DOHH2 (cell line): ENCODE measurements at regions not wholly inside any gene's neighbourhood (a gene's known extent, or its start where the extent isn't known, plus 50 kb on each side); places are given as distances from the start of the nearest gene placed in this dataset.

Experiments used
- H3F3A ChIP-seq: fragments of 200-600 bp; sonication (generic), shearing (Covaris generic); 2 replicates; pipeline ENCODE4 v1.6.0; 2016; ENCODE audit warnings: antibody characterized with exemption, mild to moderate bottlenecking; ENCODE audit not compliant: control insufficient read depth, insufficient read depth
- H3K27ac ChIP-seq: fragments of 200-600 bp; sonication (generic); 2 replicates; pipeline ENCODE4 v1.5.1; 2014; ENCODE audit warnings: low read depth, mild to moderate bottlenecking, low read length, moderate library complexity
- H3K27me3 ChIP-seq: fragments of 200-600 bp; sonication (generic); 2 replicates; pipeline ENCODE4 v1.6.1; 2014; ENCODE audit warnings: mild to moderate bottlenecking, low read length, mixed read lengths; ENCODE audit not compliant: control insufficient read depth
- H3K36me3 ChIP-seq: fragments of 200-600 bp; sonication (generic); 2 replicates; pipeline ENCODE4 v1.6.1; 2014; ENCODE audit warnings: mild to moderate bottlenecking, low read length, moderate library complexity, mixed read lengths; ENCODE audit not compliant: control insufficient read depth
- H3K4me1 ChIP-seq: fragments of 200-600 bp; sonication (generic); 2 replicates; pipeline ENCODE4 v1.6.1; 2014; ENCODE audit warnings: mild to moderate bottlenecking, low read length, mixed read lengths; ENCODE audit not compliant: control insufficient read depth
- H3K4me2 ChIP-seq: fragments of 200-600 bp; sonication (generic); 2 replicates; pipeline ENCODE4 v1.6.0; 2014; ENCODE audit warnings: mild to moderate bottlenecking, low read length, moderate library complexity
- H3K4me3 ChIP-seq: fragments of 200-600 bp; sonication (generic); 2 replicates; pipeline ENCODE4 v1.5.1; 2014; ENCODE audit warnings: mild to moderate bottlenecking, low read length, mixed read lengths
- H3K79me2 ChIP-seq: fragments of 200-600 bp; sonication (generic); 2 replicates; pipeline ENCODE4 v1.6.1; 2014; ENCODE audit warnings: mild to moderate bottlenecking, low read length, mixed read lengths; ENCODE audit not compliant: control insufficient read depth
- H3K9me2 ChIP-seq: fragments of 200-600 bp; sonication (generic); replicated peaks from 2 replicates; pipeline ENCODE4 v1.6.1; 2014; ENCODE audit warnings: mild to moderate bottlenecking, low read length, mixed read lengths; ENCODE audit not compliant: control insufficient read depth
- H3K9me3 ChIP-seq: fragments of 200-600 bp; sonication (generic); 2 replicates; pipeline ENCODE4 v1.6.1; 2014; ENCODE audit warnings: antibody characterized with exemption, low read length, mixed read lengths; ENCODE audit not compliant: control insufficient read depth, insufficient read depth
- H4K20me1 ChIP-seq: fragments of 200-600 bp; sonication (generic); 2 replicates; pipeline ENCODE4 v1.6.0; 2014; ENCODE audit warnings: low read depth, mild to moderate bottlenecking, antibody characterized with exemption, low read length, moderate library complexity; ENCODE audit not compliant: control insufficient read depth, insufficient read depth
- CTCF ChIP-seq: fragments of 200-600 bp; sonication (generic); IDR thresholded peaks from one replicate; pipeline ENCODE4 v1.5.1; 2014; ENCODE audit warnings: antibody characterized with exemption, mild to moderate bottlenecking, low read depth, low read length; ENCODE audit not compliant: poor library complexity, severe bottlenecking
- EZH2phosphoT487 ChIP-seq: fragments of 200-600 bp; sonication (generic); IDR thresholded peaks from 2 replicates; pipeline ENCODE4 v1.6.1; 2017; ENCODE audit warnings: borderline replicate concordance, mild to moderate bottlenecking, antibody characterized with exemption, low read length, moderate library complexity, mixed read lengths

- Histone ChIP-seq H3F3A (no peaks in the 10 kb centered on the region), H3K27ac (no peak overlapping the region), H3K4me3 (no peak overlapping the region), H3K79me2 (no peaks in the 10 kb centered on the region), H3K4me1 (no peaks in the 10 kb centered on the region; the same call in 1 of the 2 replicates), H3K4me2 (no peak overlapping the region), H3K9me3 (no peaks in the 10 kb centered on the region), H3K27me3 (no peaks in the 10 kb centered on the region; the same call in 1 of the 2 replicates), H3K36me3 (no peaks in the 10 kb centered on the region), H4K20me1 (no peaks in the 10 kb centered on the region), H3K9me2 (no peaks in the 10 kb centered on the region)
- TF ChIP-seq EZH2phosphoT487: no peak
- TF ChIP-seq CTCF: no peak
Observed at GRCh38 chr18:35807811-35808335, 164.6 kb upstream of the RMP24 start.

GRCh38 chr18:35808796-35809195 lies 163.7 kb upstream of the RMP24 start:
- Histone ChIP-seq H3K9me2 (no peaks in the 10 kb centered on the region), H3K27me3 (no peaks in the 10 kb centered on the region; the same call in 1 of the 2 replicates), H3K4me3 (no peak overlapping the region), H3K27ac (no peak overlapping the region), H3F3A (no peaks in the 10 kb centered on the region), H3K4me2 (no peak overlapping the region), H3K36me3 (no peaks in the 10 kb centered on the region), H3K9me3 (no peaks in the 10 kb centered on the region), H3K4me1 (no peaks in the 10 kb centered on the region; the same call in 1 of the 2 replicates), H3K79me2 (no peaks in the 10 kb centered on the region), H4K20me1 (no peaks in the 10 kb centered on the region)
- no peak for TF ChIP-seq EZH2phosphoT487
- TF ChIP-seq CTCF: no peak

- H3K4me2 ChIP-seq: no peak overlapping the region
- H4K20me1 ChIP-seq: no peaks in the 10 kb centered on the region
- no peaks in the 10 kb centered on the region for H3K36me3 ChIP-seq
- no peaks in the 10 kb centered on the region; the same call in 1 of the 2 replicates for H3K4me1 ChIP-seq
- H3K79me2 ChIP-seq: no peaks in the 10 kb centered on the region
- H3K9me2 ChIP-seq: no peaks in the 10 kb centered on the region
- no peaks in the 10 kb centered on the region for H3F3A ChIP-seq
- H3K27ac ChIP-seq: no peak overlapping the region
- H3K4me3 ChIP-seq: no peak overlapping the region
- no peaks in the 10 kb centered on the region for H3K9me3 ChIP-seq
- no peak for TF ChIP-seq EZH2phosphoT487
- TF ChIP-seq CTCF: no peak
- no peaks in the 10 kb centered on the region; the same call in 1 of the 2 replicates for H3K27me3 ChIP-seq
Observed at GRCh38 chr18:35810520-35810919, 162.0 kb upstream of the RMP24 start.
